SK-N-SH treated with all-trans-retinoic acid at 6 μM for 48 hours (cell line): ENCODE measurements at regions not wholly inside any gene's neighbourhood (a gene's known extent, or its start where the extent isn't known, plus 50 kb on each side); places are given as distances from the start of the nearest gene placed in this dataset.

Experiments used
- CSDC2 ChIP-seq: fragments of 250-450 bp; sonication (Bioruptor Pico); IDR thresholded peaks from 2 replicates; pipeline ENCODE4 v1.5.0; 2020; ENCODE audit warnings: mild to moderate bottlenecking, moderate library complexity
- GLIS3 ChIP-seq: fragments of 250-450 bp; sonication (Bioruptor Pico); IDR thresholded peaks from 2 replicates; pipeline ENCODE4 v1.5.0; 2020; ENCODE audit warnings: mild to moderate bottlenecking, moderate library complexity
- PATZ1 ChIP-seq: fragments of 250-450 bp; sonication (Bioruptor Pico); IDR thresholded peaks from 2 replicates; pipeline ENCODE4 v1.8.0; 2020; ENCODE audit warnings: mild to moderate bottlenecking, moderate library complexity, borderline replicate concordance

- TF ChIP-seq CSDC2 (CRISPR knock-in tag) (no peak), PATZ1 (CRISPR knock-in tag) (no peak), GLIS3 (no peak)
Observed at GRCh38 chr3:73874606-73875369, 250.0 kb upstream of the PDZRN3 start.
